Fibroblast of mammary gland (primary cell): ENCODE measurements at regions not wholly inside any gene's neighbourhood (a gene's known extent, or its start where the extent isn't known, plus 50 kb on each side); places are given as distances from the start of the nearest gene placed in this dataset.

Source experiments
- DNase-seq: peaks from one replicate; pipeline ENCODE4 v3.0.0-alpha.2; 2010; ENCODE audit warnings: low read depth
- H3K4me3 ChIP-seq: 2 replicates; pipeline ENCODE4 v1.5.1; 2011; ENCODE audit warnings: low read depth, mild to moderate bottlenecking, low read length, moderate library complexity; ENCODE audit not compliant: control insufficient read depth
- TF ChIP-seq, protein P1 (sequence below): conservative IDR thresholded peaks from 2 replicates; pipeline ENCODE4 v1.5.1; 2011; ENCODE audit warnings: low read depth, low read length, inconsistent platforms; ENCODE audit not compliant: control insufficient read depth, insufficient read depth

DNA sequence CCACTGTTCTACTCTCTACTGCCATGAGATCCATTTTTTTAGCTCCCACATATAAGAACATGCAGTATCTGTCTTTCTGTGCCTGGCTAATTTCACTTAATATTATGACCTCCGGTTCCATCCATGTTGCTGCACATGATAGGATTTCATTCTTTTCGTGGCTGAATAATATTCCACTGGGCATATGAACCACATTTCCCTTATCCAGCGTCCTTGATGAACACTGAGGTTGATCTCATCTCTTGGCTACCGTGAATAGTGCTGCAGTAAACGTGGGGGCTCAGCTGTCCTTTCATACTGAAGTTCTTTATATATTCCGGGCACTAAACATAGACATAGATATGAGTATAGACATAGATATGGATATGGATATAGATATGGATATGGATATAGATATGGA lies 109.3 kb upstream of the TNRC6C start:
- no peak overlapping the region for H3K4me3 ChIP-seq
- DNase-seq: no peak
- TF ChIP-seq, protein P1, sequence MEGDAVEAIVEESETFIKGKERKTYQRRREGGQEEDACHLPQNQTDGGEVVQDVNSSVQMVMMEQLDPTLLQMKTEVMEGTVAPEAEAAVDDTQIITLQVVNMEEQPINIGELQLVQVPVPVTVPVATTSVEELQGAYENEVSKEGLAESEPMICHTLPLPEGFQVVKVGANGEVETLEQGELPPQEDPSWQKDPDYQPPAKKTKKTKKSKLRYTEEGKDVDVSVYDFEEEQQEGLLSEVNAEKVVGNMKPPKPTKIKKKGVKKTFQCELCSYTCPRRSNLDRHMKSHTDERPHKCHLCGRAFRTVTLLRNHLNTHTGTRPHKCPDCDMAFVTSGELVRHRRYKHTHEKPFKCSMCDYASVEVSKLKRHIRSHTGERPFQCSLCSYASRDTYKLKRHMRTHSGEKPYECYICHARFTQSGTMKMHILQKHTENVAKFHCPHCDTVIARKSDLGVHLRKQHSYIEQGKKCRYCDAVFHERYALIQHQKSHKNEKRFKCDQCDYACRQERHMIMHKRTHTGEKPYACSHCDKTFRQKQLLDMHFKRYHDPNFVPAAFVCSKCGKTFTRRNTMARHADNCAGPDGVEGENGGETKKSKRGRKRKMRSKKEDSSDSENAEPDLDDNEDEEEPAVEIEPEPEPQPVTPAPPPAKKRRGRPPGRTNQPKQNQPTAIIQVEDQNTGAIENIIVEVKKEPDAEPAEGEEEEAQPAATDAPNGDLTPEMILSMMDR: no peak

DNA sequence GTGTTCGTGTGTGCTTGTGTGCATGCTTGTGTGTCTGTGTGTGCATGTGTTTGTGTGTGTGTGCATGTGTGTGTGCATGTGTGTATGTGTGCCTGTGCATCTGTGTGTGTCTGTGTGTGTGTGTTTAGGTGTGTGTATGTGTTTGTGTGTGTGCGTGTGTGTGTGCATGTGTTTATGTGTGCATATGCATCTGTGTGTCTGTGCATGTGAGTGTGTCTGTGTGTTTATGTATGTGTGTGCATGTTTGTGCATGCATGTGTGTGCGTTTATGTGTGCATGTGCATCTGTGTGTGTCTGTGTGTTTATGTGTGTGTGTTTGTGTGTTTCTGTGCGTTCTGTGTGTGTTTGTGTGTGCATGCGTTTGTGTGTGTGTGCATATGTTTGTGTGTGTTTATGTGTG lies 106.6 kb upstream of the TNRC6C start:
- TF ChIP-seq, protein P1: no peak
- H3K4me3 ChIP-seq: no peak overlapping the region
- DNase-seq: no peak

DNA sequence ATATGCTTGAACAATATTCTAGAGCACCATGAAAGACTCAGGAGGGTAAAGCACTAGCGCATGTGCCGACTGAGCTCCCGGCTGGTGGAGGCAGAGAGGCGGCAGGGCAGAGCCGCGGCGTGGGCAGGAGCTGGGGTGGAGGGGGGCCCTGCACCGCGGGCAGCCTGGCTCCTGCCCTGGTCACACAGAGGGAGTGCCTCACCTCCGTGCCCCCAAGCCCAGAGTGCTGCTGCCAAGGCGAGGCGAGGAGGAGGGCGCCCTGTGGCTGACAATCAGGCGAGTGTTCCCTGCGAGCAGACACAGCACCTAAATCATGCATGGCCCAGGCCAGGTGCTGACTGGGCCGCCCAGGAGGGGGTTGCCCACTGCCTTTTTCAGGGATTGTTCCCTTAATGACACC lies 105.8 kb upstream of the TNRC6C start:
- TF ChIP-seq, protein P1: no peak
- H3K4me3 ChIP-seq: no peak overlapping the region
- no peak for DNase-seq

DNA sequence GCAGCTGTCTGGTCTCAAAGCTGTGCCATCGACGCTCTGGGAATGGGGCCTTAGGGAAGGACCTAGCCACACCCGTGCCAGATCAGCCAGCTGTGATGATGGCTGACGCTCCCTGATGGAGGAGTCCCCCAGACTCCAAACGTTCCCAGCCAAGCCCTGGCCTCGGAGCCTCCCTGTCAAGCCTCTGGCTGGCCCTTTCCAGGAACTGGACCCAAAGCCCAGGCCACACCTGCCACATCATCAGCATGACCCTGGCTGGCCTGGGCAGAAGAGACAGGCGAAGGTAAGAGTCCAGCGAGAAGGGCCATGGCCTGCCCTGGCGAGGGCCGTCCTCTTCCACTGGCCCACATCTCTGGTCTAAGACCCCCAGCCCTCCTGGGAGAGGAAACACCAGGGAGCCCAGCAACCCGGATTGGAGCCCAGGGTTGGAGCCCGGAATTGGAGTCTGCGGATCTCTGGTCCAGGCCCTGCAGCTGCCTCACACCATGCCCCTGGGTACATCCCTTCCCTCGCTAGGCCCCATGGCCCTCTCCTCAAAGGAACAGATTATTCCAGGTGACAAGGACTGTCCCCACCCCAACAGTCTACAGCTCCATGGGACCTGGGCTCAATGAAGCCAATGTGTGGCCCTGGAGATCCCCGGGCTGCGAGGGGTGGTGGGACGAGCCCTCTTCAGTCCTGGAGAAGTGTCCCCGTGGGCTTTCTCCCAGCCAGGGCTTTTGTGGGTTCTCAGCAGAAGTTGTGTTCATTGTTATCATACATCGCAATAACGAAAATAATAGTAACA lies 105.1 kb upstream of the TNRC6C start:
- no peak overlapping the region for H3K4me3 ChIP-seq
- TF ChIP-seq, protein P1: no peak
- no peak for DNase-seq

DNA sequence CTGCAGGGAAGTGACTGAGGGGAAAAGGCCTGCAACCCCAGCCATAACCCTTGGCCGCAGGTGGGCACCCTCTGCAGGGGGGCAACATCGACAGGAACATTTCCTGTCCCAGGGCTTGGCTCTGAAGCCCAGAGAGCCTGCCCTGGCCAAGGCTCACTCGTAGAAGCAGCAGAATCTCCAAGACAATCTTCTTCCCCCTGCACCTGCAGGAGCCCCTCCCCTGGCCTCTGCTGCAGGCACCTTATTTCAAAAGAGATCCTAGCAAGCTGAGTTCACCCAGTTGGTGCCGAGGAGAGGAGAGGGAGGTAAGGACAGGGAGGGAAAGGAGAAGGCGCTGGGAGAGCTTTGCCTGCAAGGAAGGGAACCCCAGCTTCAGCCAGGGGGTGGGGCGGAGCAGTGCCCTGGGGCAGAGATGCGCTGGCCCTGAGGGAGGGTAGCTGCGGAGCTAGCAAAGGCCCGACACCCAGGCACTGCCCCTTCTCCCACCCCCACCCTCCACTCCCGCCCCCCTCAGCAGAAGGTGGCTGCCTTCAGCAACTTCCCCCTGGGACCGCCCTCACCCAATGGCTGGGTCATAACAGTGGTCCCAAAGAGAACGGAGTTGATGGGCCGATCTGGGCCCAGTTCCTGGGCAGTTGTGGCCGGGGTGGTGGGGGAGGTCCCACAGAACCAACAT lies 104.3 kb upstream of the TNRC6C start:
- H3K4me3 ChIP-seq: no peak overlapping the region
- DNase-seq: no peak

DNA sequence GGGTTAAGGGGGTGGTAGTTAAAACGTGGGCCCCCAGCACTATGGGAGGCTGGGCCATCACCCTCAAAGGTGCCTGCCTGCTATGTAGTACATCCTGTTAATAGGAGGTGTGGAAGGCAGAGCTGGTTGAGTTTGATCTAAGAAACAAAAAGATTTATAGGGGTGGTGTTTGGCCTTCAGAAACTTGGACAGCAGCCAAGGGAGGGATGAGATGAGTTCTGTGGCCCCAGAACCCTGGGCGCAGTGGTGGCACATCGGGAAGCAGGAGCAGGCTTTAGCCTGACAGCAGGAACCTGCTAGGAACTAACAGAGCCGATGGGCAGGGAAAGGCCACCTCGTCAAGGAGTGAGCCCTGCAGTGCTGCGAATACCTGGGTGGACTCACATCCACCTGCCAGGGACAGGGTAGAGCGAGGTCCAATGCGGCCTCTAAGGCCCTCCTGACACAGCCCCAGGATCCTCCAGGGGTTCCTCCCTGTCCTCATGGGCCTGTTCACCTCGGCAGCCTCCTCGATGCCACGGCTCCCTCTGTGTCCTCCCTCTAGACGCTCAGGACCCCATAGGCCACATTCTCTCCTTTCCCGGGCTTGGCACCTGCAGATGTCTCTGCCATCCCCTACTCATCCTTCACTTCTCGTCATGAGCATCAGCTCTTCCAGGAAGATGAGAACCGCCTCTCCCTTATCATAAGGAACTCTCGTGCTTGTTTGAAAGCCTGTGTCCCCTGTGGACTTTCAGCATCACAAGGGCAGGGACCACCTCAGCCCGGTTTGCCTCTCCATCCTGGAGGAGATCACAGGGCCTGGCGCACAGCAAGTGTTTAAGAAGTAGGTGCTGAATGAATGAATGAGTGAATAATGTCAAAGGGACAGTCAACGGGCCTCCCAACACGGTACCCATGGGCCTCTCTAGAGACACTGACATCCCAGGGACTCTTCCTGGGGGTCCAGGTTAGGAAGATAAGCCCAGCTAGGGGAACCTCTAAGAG lies 103.5 kb upstream of the TNRC6C start:
- H3K4me3 ChIP-seq: no peak overlapping the region
- no peak for DNase-seq
- TF ChIP-seq, protein P1: no peak

More for the DNA sequence above, 104.3 kb upstream of the TNRC6C start:
- TF ChIP-seq, protein P1: no peak
